Fibroblast of lung (primary cell): ENCODE measurements at regions not wholly inside any gene's neighbourhood (a gene's known extent, or its start where the extent isn't known, plus 50 kb on each side); places are given as distances from the start of the nearest gene placed in this dataset.

Experiments used
- DNase-seq, 2 donors: peaks; one replicate each; pipeline versions ENCODE4 v3.0.0 to v3.0.0-alpha.2; 2010; ENCODE audit warnings: low read depth in 2 of 2
- H2AFZ ChIP-seq: 2 replicates; pipeline ENCODE4 v1.5.1; 2012; ENCODE audit warnings: low read length, control low read depth, inconsistent platforms
- H3K27ac ChIP-seq: 2 replicates; pipeline ENCODE4 v1.5.1; 2011; ENCODE audit warnings: low read length, control low read depth; ENCODE audit not compliant: insufficient read depth
- H3K27me3 ChIP-seq: 2 replicates; pipeline ENCODE4 v1.5.1; 2011; ENCODE audit warnings: mild to moderate bottlenecking, low read length; ENCODE audit not compliant: control insufficient read depth, insufficient read depth
- H3K36me3 ChIP-seq: 2 replicates; pipeline ENCODE4 v1.5.1; 2011; ENCODE audit warnings: low read length; ENCODE audit not compliant: control insufficient read depth, insufficient read depth
- H3K4me1 ChIP-seq: 2 replicates; pipeline ENCODE4 v1.5.1; 2011; ENCODE audit warnings: low read length; ENCODE audit not compliant: control insufficient read depth, insufficient read depth; ENCODE audit errors: extremely low read depth
- H3K4me2 ChIP-seq: 2 replicates; pipeline ENCODE4 v1.5.1; 2011; ENCODE audit warnings: low read length, control low read depth; ENCODE audit not compliant: insufficient read depth; ENCODE audit errors: extremely low read depth
- H3K4me3 ChIP-seq, 4 experiments: fragments of 200-600 bp in 1 of 4; sonication (generic) in 1 of 4; replicated peaks in 1 of 4; 2 replicates each; pipeline ENCODE4 v1.5.1; 2011 to 2016; ENCODE audit warnings: low read length in 4 of 4, low read depth in 3 of 4, mild to moderate bottlenecking in 3 of 4, control low read depth in 2 of 4, inconsistent platforms in 1 of 4, mixed read lengths in 1 of 4; ENCODE audit not compliant: insufficient read depth in 1 of 4; ENCODE audit errors: control extremely low read depth in 1 of 4
- H3K79me2 ChIP-seq: 2 replicates; pipeline ENCODE4 v1.5.1; 2012; ENCODE audit warnings: mild to moderate bottlenecking, low read length, inconsistent platforms; ENCODE audit not compliant: control insufficient read depth, insufficient read depth
- H3K9ac ChIP-seq: 2 replicates; pipeline ENCODE4 v1.5.1; 2011; ENCODE audit warnings: mild to moderate bottlenecking, low read length, control low read depth; ENCODE audit not compliant: insufficient read depth
- H3K9me3 ChIP-seq: 2 replicates; pipeline ENCODE4 v1.5.1; 2012; ENCODE audit warnings: low read depth, low read length; ENCODE audit not compliant: control insufficient read depth, insufficient read depth
- H4K20me1 ChIP-seq: 2 replicates; pipeline ENCODE4 v1.5.1; 2011; ENCODE audit warnings: low read length; ENCODE audit not compliant: control insufficient read depth, insufficient read depth; ENCODE audit errors: extremely low read depth
- CTCF ChIP-seq, 2 donors: IDR thresholded peaks in 1 of 2; conservative IDR thresholded peaks in 1 of 2; 1 replicate in 1 of 2; 2 replicates in 1 of 2; pipeline ENCODE4 v1.5.1; 2011 to 2012; ENCODE audit warnings: low read length in 2 of 2, control low read depth in 1 of 2, inconsistent platforms in 1 of 2, low read depth in 1 of 2, mild to moderate bottlenecking in 1 of 2
- EZH2 ChIP-seq: IDR thresholded peaks from 2 replicates; pipeline ENCODE4 v1.5.1; 2012; ENCODE audit warnings: low read length, control low read depth, mild to moderate bottlenecking; ENCODE audit errors: missing control alignments

GRCh38 chr14:101711041-101711856 is 50.3 kb upstream of the PPP2R5C start:
- no peak overlapping the region for H3K27ac ChIP-seq
- no peaks in the 10 kb centered on the region for H3K27me3 ChIP-seq
- no peaks in the 10 kb centered on the region for H3K4me1 ChIP-seq
- no peaks in the 10 kb centered on the region for H4K20me1 ChIP-seq
- no peaks in the 10 kb centered on the region for H3K9me3 ChIP-seq
- no peak overlapping the region for H2AFZ ChIP-seq
- no peak for DNase-seq
- TF ChIP-seq CTCF (conservative IDR thresholded peaks at IDR 0.05 in 1 of 2, IDR thresholded peaks at IDR 0.05 in 1 of 2; ENCODE audit: low read depth in 1 of 2, low read length in 2 of 2) (no peak), EZH2 (no peak)
- H3K4me2 ChIP-seq: no peak overlapping the region
- H3K79me2 ChIP-seq: no peaks in the 10 kb centered on the region
- H3K36me3 ChIP-seq: no peaks in the 10 kb centered on the region
- no peak overlapping the region for H3K9ac ChIP-seq
- H3K4me3 ChIP-seq: no peak overlapping the region
